NOMO-1 treated with dmso at 0.1 percent for 144 hours (cell line): ENCODE measurements at regions not wholly inside any gene's neighbourhood (a gene's known extent, or its start where the extent isn't known, plus 50 kb on each side); places are given as distances from the start of the nearest gene placed in this dataset.
A peak's percentile ranks its signal among the peaks of the same experiment; 100 is the strongest.

Experiments
- DNase-seq: peaks from one replicate; lab custom pipeline; 2025; ENCODE audit not compliant: unreplicated experiment; lab: John Stamatoyannopoulos, UW

GRCh38 chr20:24203526-24204183, 215.1 kb upstream of the GGTLC1 start:
- no peak for DNase-seq

DNA sequence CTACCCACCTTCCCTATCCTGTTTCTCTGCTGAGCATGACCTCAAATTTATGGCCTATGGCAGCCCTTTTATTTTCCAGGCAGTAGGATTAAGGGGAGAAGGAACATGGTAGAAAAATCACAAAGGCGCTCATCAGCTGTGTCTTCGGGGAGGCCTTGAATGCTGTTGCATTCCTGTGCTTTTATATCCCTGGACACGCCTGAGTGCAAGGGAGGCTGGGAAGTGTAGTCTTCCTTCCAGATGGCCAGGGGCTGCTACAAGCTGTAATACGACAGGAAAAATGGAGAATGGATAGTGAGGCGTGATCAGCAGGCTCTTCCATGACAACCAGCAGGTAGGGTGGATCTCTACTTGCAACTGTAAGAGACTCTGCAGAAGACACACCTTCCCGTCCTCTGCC, 210.9 kb upstream of the GGTLC1 start:
- no peak for DNase-seq

DNA sequence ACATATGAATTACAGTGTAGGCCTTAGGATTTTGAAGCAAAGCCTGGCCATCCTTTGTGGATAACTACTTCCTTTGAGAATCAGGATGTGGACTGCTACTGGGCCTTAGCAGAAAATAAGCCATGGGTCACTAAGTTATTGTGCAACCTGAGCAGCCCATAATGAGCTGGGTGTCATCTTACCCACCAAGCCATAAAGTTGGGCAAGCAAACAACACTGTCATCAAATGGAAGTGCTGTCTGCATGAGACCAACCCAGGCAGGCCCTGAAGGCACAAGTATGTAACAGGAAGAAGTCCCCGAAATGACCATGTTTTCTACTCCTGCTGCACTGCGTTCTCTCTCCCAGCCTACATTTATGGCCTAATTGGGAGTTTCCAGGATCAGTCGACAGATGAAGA, 205.6 kb upstream of the GGTLC1 start:
- no peak for DNase-seq

DNA sequence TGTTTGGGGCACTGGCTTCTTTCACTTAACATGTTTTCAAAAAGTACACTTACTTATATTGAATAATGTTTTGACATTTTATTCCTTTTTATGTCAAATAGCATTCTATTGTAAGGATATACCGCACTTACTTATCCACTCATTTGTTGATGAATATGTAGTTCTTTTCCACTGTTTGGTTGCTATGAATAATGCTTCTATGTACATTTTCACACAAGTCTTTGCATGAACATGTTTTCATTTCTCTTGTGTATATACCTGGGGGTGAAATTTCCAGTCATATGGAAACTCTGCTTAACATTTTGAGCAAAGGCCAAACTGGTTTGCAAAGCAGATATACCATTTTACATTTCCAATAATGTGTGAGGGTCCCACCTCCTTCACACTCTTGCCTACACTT, 202.3 kb upstream of the GGTLC1 start:
- DNase-seq: no peak

- DNase-seq: no peak
These were observed 197.2 kb upstream of the GGTLC1 start for GRCh38 chr20:24185791-24186190.

DNA sequence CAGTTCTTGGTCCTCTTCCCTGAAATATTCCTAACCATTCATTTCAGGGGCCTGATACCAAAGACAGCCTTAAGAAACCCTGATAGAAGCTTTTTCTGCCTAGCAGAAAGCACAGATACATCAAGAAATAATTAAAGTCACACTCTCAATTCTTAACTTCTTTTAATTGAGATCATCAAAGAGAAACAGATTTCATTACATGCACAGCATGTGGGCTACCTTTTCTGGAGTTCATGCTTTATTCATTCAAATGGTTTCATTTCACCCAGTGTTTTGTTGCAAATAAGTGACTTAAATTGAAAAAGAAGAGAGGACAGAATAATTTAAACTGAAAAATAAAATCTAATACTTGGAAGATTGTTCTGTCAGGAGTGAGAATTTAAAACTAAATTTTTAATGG, 192.6 kb upstream of the GGTLC1 start:
- no peak for DNase-seq

DNA sequence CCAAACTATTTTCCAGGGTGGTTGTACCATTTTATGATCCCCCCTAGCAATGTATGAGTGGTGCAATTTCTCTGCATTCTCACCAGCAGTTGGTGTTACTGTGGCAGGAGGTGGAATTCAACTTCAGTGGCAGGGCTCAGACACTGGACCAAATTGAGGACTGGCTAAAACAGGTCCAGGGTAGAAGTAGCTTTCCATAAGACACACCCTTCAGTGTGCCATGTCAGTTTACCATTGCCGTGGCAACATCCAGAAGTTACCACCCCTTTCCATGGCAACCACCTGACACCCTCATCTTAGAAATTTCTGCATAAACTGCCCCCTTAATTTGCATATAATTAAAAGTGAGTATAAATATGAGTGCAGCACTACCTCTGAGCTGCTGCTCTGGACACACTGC, 180.7 kb upstream of the GGTLC1 start:
- no peak for DNase-seq

DNA sequence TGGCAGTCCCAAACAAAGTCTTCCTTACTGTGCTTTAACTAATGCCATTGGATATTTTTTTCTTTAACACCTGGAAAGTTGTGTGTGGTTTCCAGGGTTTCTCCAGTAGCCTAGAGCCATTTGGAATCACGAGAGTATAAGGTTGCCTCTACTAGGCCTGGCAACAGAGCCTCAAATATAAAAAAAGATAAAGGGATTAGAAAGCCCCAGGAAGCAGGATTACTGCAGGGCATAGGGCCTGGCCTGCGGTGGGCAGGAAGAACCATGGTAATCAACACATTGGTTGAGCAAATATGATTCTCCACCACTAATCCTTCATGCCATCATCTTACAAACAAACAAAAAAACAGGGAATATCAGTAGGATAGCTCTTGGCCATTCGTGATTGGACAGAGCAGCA, 177.8 kb upstream of the GGTLC1 start:
- no peak for DNase-seq

- no peak for DNase-seq
These were observed 177.5 kb upstream of the GGTLC1 start for GRCh38 chr20:24166123-24166381.

DNA sequence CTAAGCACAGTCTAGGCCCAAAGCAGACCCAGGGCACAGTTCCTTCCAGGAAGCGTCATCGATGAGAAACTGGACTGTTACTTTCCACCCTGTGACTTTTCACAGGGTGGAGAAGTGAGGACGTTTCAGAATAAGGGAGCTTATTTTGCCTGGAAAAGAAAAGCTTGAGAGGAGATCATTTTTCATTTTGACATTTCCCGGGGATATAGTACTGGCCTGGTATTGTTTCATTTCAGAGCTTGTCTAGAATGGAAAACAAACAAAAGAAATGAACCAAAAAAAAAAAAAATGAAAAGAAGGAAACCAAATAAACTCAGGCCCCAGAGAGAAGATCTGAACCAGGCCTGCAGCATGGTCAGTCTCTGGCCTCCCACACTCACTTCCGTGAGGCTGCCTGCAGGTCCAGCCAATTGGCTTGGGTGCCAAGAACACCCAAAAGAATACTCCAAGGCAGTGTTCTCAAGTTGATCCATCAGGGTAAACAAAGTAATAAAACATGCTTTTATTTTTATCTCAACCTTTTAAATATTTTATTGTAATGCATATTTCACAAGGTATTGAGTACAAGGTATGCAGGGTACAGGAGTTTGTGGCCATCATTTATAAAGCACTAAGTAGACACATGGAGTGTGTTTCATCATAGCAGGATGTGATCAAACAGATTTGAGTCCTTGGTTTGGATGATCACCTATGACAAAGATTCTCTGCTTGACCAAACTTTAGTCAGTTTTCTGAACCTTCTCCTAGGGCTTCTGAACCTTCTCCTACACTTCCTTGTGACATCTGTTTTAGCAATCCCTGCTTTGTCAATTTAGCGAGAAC, 176.9 kb upstream of the GGTLC1 start:
- DNase-seq: no peak

- DNase-seq: no peak
These were observed 175.8 kb upstream of the GGTLC1 start for GRCh38 chr20:24164360-24164759.

- no peak for DNase-seq
These were observed 174.9 kb upstream of the GGTLC1 start for GRCh38 chr20:24163506-24163905.

DNA sequence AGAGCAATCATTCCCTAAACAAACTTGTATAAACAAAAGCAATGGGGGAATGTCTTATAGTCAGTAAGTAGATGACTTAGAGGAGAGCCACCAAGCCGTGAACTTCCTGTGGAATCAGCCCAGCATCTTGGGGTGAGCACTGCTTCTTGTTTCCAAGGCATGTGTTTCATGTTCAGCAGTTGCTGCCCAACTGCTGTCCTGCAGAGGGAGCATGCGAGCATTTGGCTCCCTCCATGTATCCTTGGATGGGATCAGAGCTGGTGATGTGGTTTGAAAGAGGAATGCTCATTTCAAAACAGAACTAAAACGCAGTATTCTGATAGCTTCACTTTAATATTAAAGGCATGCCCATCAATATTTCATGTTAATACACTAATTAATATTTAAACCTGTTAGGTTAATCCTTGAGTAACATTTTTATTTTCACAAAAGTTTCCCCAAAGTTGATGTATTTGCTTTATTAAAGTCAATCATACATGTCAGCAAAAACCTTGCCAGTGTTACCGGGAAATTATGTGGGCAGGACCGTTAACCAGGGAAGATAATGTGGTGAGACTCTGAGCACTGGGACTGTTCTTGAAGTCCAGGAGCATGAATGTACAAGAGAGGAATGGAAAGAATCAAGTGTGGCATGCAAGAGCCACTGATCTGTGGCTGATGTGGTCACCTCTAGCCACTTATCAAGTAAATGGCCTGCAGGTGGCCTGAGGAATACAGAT, 172.1 kb upstream of the GGTLC1 start:
- DNase-seq: no peak

DNA sequence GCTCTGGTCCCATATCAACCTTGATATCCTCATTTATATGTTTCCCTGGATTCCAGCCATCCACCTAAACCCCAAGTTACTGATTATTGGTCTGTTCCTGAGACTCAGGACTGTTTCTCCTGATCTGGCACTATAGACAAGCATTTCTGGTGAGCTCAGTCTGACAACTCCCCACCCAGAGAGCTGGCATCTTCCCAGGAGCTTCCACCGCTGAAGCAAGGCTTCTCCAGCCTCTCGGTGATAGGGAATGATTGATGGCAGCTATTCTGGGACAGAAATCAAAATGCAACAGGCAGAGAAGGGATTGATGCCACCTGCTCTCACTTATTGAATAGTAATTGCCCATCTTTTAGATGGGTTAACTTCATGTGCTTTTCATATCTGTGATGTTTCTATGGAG, 169.7 kb upstream of the GGTLC1 start:
- no peak for DNase-seq

GRCh38 chr20:24157213-24157612, 168.6 kb upstream of the GGTLC1 start:
- no peak for DNase-seq

DNA sequence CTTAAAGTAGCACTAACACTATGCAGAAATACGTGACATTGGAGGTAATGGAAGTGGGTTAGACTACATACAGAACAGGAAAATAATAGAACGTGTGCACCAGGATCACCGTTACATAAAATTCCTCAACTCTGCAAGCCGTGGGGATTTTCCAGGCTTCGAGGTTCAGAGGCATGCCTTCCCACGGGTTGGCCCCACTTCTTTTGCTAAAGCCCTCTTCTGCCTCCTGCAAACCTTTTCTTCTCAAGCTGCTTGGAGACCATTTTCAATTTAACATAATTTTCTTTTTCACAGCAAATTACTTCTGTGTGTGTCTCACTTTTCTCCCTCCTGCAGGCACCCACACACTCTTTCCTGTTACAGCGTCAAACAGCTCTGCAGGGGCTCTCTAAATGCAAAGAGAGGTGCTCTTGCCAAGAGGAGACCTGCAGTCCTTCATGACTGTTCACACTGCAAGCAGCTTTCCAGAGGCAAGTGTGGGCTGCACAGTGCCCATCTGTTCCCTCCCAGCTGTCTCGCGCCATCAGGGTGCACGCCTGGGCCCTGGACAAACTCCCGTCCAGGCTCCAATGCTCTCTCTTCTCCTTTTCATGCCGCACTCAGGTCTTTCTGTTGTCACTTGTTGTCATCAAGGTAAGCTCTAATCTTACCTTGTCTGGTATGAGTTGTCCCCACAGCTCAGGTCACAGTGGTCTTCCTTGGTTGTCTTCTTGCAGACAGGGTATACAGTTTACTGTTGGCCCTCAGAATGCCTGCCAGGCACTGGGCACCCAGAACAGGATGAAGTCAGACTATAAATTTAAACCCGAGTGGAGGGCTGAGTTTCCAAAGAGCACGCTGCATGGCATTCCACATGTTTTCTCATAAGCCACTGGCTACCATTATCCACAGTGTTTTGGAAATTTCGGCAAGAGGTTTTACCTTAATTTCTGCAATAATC, 164.8 kb upstream of the GGTLC1 start:
- no peak for DNase-seq

DNA sequence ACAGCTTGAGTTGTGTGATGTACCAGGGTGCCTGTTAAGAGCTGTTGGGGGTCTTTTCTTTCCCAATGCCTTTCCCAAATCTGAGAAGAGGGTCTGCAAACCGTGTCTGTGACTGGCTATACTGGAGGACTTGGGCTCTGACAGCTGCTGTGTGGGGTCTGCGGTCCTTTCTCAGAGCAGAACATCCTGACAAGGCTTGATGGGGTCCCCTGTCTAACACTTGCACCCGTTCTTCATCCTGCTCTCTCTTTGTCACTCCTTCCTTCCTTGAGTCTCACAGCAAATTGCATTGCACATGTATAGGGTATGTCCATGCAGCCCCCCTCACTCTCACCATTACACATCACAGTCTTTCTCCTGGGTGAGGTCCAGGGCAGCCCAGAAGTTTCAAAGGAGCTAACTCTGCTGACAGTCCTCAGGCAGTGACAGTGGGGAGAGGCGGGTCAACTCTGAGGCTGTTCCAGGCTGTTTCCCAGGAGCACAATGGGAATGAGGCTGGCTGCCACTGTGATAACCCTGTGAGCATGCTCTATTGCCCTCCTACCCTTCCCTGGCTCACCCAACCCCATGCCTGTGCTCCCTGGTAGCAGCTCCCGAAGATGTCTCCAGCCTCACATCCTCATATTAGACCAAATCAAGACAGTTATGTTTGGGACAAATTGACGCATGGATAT, 163.2 kb upstream of the GGTLC1 start:
- DNase-seq: no peak

DNA sequence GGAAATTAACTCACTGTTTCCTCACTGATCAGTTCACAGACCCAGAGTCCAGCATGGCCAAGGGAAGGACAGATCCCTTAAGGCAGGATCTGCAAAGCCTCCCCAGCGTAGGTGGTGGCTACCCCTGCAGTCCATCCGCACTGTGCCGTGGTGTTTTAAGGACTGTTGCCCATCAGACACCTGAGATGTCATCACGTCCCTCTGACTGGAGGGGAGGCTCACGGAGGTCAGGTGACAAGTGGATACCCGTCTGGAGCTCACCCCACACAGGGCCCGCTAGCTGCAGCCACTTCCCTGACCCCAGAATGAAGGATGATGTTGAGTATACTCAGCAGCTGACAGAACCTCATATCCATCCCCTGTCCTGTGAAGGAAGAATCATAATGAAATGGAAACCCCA, 161.8 kb upstream of the GGTLC1 start:
- DNase-seq: no peak

DNA sequence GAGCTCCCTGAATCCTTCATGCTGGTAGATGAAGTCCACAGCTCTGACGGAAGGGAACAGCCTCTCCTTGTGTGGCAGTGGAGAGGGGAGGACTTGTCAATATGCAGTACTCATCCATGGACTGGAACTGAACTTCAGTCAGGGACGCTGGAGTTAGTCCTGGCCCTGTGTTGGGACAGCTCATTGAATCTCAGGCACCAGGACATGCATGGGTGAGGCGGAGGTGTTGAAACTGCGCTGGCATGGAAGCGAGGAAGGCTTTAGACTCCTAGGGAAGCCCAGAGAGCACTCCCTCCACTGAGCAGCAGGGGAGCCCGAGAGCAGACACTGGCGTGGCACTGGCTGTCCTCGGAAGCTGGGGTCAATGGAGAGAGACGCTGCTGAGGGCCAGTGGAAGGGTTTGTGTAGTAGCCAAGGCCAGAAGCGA, 161.3 kb upstream of the GGTLC1 start:
- no peak for DNase-seq

DNA sequence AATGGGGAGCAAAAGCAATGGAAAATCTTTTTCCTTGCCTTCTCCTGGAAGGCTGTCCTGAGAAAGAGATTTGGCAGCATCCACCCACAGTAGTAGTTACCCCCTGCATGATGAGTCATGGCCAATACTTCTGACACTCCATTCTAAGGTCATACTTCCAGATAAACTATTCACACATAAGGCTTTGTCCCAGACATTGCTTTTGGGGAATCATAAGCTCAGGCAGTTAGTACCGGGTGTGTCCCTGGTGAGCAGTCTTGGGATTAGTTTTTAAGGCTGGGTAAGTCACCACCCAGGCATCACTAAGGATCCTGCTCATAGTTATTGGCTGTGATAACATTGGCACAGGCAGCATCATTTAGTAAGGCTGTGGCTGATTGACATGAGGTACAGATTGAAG, 160.6 kb upstream of the GGTLC1 start:
- DNase-seq: no peak

GRCh38 chr20:24148372-24148771, 159.8 kb upstream of the GGTLC1 start:
- peak; percentile 61 for DNase-seq
